HL-60/S4 (cell line): ENCODE measurements at regions not wholly inside any gene's neighbourhood (a gene's known extent, or its start where the extent isn't known, plus 50 kb on each side); places are given as distances from the start of the nearest gene placed in this dataset.

ENCODE experiments used
- in situ Hi-C: fragments of 300-500 bp; cut with MboI; formaldehyde crosslinking; loops from 2 replicates; pipeline ENCODE4 v1.14.3; 2022; ENCODE audit warnings: low sequenced_read_pairs

DNA sequence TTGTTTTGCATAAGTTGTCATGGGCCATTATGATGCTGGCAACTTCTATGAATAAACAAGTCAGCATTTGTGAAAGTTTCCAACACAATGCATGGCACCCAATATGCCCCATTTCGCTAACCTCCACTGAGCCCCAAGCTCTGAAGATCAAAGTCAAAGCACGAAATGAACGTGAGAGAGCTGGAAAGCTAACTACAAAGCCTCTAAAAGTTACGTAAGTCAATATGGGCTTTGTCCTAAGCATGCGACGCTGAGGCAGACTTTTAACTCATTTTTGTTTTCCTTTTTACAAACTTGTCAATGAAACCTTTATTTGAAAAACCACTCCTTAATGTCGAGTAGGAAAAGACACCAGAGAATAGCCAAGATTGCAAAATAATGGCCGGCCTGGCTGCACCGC is 131.6 kb upstream of the NUDT7 start:
- in situ Hi-C loops: no loop called here

DNA sequence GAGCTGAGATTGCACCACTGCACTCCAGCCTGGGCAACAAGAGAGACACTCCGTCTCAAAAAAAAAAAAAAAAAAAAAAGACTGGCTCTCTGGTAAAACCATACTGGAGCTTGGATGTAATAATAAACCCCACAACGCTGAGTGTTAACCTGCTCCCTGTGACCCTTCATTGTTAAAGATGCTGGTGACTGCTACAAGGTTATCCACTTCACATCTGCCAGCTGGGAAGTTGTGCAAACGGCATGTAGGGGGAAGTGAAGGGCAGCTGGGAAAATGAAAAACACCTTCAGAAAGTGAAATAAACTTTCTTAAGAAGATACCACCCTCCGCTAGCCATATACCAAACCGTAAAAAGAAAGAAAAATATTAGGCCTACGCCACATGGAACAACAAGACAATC is 131.0 kb upstream of the NUDT7 start:
- in situ Hi-C loops: no loop called here

DNA sequence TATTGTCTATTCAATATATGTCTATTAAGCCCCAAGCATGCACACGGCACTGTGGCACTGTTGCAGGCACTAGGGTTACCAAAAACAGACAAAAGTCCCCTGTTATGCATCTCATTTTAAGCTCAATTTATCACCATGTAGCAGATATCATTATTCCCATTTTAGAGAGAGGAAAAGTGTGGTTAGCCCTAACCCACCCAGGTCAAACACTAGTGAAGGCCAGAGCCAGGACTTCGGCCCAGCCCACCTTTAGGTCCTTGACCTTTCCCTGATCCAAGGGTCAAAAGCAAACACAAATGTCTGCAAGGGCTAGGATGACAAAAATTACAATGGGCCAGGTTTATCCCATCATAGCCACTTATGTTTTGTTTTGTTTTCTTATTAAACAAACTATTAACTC is 130.3 kb upstream of the NUDT7 start:
- in situ Hi-C loops: no loop called here

DNA sequence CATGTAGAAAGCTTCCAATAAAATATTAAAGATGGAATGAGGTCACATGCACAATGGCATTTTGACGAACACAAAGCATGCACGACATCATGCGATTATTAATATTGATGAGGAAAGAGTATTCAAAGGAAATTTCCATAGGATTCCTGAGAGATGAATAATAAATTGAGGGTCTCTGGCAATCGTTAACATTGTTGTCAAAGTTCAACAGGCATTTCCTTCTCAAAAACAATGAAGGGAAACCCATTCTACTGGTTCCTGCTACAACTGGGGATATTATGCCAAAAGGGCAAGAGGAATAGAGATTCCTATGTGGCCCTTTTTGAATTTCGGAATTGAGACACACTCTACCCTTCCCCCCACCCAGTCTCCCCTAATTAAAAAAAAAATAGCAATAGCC is 128.3 kb upstream of the NUDT7 start:
- in situ Hi-C loops: no loop called here

DNA sequence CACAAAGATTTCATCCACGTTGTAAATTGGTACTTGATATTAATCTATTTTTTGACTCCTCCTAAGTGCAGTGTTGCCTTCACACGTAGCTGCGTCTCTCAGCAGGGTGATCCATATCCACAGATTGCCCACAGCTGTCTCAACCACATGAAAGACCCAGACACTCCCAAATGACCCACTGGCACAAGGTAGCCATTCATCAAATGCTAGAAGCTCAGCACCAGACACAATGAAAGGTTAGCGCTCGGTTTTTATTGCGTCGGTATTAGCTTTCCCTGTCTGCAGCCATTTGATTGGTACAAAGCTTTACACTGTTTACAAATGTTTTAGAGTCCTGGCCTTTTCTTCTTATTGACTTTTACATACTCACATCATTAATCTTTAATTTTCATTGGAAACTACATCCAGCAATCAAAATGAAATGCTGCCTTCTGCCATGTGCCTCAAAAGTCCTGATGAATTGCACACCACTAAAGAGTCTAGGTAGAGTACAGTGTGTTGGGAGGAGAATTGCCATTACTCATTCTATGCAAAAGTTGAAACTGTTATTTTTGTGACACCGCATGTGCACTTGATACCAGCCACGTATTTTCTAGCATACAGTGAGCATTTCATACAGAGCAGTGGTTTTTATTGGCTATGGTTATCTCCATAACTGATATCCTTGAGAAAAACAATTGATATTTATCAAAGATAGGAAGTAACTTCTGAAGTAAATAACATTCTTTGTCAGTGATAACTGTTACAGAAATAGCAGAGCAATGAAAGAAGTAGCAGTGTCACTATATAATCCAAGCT is 127.3 kb upstream of the NUDT7 start:
- in situ Hi-C loops: no loop called here

DNA sequence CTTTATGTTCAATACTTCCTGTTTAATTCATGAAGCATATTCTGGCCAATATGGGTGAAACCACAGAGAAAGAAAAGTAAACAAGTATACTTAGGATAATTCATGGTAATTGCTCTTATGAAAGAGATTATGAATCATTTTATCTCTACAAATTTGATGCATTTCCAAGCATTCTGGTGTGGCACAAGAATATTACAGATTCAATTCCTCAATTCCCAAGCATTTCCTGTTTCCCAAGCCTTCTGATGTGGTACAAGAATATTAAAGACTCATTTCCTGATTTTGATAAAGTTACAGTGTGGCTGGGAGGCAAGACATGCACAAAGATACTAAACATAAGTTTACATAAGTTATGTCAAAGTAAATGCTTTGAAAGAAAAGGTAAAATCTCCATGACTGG is 126.1 kb upstream of the NUDT7 start:
- in situ Hi-C loops: no loop called here

DNA sequence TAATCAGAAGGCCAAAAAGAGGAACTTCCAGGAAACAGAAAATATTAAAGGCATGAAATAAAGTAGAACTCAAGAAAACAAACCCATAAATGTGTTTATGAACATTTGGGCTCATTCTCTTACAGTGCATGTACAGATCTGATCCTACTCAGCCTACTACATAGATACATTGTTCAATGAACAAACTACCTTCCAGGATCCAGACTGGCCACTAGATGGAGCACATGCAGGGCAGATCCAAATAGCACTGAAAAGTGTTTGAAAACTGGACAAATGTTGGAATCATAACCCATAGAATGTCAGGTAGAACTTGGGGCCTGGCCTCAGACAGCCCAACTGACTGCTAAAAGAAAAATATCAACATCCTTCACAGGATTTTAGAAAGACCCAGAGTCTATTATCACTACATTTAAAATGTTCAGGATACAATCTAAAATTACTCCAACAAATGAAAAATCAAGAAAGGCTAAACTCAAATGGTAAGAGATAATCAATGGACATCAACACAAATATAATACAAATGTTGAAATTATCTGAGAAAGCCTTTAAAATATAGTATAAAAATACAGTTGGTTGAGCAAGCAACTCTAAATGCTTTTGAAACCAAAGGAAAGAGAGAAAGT is 122.4 kb upstream of the NUDT7 start:
- in situ Hi-C loops: no loop called here

DNA sequence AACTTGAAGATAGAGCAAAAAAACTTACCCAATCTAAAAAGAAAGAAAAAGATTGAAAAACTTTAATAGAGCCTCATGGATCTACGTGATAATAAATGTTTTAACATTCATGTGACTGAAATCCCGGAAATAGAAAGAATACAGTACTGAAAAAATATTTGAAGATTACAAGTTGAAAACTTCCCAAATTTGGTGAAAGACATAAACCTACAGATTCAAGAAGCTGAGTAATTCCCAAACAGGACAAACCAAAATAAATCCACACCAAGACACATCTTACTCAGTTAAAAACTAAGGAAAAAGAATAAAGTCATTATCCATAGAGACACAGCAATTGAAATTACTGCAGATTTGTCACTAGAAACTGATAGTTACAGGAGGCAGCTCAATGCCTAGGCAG is 121.8 kb upstream of the NUDT7 start:
- in situ Hi-C loops: no loop called here

DNA sequence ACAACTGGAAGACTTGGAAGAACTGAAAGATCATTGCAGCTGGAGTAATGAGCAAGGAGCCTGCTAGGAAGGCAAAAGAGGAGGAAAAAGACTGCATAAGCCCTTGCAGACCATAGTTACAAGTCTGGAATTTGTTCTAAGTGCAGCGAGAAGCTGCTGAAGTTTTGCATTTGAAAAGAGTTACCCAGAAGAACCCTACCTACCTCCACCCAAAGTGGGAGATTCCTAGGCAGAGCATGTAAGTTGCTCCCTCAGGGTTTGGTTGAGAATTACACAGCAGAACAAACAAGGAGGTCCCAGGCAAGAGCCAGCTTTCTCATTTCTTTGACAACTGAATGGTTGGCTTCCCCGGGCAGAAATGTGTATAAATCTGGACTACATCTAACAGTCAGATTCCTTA is 118.7 kb upstream of the NUDT7 start:
- in situ Hi-C loops: no loop called here

DNA sequence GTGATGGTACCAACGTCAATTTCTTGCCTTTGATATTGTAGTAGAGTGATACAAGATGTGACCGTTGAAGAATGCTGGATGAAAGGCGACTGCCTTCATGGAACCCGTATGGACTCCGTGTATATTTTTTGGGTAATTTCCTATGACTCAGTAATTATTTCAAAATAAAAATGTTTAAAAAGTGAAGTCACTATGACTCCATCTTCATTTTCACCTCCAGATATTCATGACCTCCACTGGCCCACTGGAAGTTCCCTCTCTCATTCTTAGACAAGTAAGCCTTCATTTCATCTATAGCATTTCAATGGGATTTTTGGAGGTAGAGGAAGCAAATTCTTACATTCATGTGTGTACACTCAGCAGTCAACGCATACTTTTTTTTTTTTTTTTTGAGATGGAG is 111.8 kb upstream of the NUDT7 start:
- in situ Hi-C loops: no loop called here

DNA sequence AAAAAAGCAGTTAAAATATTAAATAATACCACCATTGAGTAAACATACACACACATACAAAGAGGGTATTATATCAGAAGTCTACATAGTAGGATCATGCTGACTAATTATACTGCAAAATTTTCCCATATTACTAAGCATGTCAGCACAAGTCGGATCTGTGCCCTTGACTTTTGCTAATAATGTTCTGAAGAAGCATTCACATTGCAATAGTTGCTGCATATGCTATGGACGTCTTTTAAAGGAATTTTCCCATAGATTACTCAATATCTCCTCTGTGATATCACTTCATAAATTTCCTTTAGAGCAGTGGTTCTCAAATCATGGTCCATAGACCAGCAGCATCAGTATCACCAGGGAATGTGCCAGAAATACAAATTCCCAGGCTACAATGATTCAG is 110.9 kb upstream of the NUDT7 start:
- in situ Hi-C loops: no loop called here

DNA sequence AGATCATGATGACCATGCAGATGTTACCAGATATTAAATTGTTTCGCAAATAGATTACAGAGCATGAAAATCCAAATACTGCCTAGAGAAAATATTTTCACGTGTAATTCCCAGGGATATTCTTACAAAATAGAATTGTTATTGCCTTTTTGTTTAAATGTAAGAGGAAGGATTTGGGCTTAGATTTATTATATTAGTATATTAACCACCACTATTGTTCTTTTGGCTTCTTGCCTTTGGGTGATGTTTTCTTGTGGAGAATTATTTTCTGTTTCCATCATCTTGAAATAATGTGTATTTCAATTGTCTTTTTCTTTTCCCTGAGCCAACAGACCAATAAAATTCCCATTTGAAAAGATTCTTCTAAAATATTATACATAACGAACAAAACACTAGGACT is 109.7 kb upstream of the NUDT7 start:
- in situ Hi-C loops: no loop called here

DNA sequence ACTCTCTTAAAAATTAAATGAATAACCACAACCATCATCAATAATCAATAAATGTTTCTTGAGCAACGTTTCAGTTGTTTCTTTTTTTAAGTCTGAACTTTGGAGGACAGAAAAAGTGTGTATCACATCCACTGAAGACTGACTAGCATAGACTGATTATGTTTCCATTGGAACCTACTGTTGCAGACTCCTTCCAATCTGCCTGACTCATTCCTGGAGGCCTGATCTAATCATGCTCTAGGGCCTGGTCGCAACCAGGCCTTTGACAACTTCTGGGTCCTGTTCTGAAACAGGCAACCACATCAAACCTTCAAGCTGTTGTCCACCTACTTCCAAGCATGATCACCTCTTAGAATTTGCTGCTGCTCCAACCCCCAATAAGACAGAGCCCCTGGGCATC is 109.2 kb upstream of the NUDT7 start:
- in situ Hi-C loops: no loop called here

DNA sequence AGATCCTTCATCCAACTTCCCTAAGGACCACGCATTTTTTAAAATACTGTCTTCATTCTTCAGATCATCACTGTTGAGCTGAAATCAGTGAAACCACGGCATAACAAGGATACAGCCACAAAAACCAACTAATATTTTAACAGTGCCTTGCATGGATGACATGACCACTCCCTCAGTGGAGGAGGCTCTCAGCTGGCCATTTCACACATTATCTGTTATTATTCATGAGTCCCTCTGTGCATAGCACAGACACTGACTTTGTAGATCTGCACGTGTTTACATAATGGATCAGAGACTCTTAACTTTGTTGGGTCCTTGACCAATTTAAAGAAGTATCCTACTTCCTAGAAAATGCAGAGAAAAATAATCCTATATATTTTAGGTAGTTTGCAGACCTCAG is 104.8 kb upstream of the NUDT7 start:
- in situ Hi-C loops: no loop called here

DNA sequence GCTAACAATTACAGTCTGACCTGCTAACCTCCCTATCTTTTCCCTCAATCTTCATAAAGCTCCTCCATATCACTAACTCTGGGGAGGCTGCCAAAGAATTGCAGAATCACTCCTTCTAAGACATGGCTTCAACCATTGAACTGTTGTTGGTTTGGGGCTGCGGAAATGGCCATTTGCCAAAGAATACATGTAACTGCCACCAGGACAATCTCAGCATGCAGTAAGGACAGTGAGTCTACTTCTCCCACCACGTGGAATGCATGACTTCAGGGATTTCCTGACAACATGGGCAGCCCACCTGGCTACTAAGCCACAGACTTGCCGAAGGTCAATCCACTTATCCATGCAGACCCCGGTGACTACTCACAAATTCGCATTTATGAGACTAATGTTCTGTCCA is 104.3 kb upstream of the NUDT7 start:
- in situ Hi-C loops: no loop called here

DNA sequence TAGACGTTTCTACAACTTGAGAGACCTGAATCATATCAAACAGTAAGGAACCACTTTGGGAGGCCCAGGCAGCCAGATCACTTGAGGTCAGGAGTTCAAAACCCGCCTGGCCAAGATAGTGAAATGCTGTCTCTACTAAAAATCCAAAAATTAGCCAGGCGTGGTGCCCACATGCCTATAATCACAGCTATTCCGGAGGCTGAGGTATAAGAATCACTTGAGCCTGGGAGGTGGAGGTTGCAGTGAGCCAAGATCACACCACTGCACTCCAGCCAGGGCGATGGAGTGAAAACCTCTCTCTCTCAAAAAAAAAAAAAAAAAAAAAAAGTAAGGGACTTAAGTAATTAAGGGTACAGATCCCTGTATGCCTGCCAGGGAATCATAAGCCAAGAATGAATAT is 103.4 kb upstream of the NUDT7 start:
- in situ Hi-C loops: no loop called here

DNA sequence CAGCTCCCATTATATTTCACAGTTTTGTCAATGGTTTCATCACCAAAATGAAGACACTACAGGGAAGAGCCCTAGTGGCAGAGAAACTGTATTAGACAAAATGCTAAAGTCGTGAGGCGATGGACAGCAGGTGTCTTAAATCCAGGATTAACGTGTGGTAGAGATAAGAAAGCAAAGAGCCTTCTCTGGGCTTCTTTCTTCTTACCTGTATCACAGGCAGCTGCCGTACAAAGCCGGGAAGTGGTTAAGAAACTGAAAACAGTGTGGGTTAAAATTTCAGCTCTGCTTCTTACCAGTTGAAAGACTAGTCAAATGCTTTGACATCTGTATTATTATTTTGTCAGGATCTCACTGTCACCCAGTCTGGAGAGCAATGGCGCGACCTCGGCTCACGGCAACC is 98.2 kb upstream of the NUDT7 start:
- in situ Hi-C loops: no loop called here

DNA sequence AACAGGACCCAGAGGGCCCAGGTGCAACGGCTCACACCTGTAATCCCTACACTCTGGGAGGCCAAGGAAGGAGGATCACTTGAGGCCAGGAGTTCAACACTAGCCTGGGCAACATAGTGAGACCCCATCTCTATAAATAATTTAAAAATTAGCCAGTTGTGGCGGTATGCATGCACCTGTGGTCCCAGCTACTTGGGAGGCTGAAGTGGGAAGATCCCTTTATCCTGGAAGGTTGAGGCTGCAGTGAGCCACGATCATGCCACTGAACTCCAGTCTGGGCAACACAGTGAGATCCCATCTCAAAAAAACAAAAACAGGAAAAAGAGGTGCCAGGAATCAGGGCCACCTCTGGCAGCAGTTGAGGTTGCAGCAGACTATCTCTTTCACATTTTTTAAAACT is 85.7 kb upstream of the NUDT7 start:
- in situ Hi-C loops: no loop called here

DNA sequence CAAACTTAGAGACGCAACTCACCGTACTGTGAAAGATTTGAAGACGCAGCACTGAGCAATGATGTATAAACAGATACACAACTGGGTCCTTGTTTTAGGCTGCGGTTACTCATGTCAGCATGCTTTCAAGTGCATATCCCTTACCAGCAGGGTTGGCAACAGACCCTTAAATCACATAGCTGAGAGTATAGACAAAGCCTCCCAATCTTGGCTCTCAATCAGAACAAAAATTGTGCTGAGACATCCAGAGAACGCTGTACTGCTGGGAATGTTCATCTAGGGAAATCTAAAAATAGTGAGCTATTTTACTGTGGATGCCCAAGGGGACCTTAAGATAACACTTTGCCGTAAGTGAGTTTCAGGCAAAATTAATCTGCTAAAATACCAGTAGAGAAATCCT is 84.4 kb upstream of the NUDT7 start:
- in situ Hi-C loops: no loop called here

DNA sequence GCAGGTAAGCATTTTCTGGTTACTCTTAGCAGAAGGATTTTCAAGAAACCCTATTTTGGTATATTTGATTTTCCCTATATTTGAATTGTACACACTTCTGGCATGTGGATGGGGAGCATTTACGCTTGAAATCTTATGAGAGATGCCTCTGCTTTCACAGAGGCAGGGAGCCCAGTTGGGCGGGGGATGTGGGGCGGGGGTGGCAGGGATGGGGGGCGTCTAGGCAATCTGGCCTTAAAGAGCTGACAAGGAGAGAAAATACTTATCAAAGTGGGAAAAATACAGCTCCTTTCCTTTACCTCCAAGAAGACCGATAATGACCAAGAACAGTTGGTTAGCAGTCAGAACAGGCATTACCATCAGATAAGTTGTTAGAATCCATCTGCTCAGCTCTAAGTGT is 79.1 kb upstream of the NUDT7 start:
- in situ Hi-C loops: no loop called here

DNA sequence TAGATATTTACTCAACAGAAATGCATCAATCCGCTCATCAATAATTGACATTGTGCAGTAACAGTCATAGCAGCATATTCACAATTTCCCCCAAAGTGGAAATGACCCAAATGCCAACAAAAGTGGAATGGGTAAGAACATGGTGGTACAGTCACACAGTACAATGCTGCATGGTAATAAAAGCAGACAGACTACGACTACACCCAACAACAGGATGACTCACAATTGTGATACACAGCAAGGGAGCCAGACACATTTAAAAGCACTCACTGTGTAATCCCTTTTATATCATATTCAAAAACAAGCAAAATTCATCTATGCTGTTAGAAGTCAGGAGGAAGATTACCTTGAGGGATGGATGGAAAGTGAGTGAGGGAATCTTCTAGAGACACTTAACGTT is 76.5 kb upstream of the NUDT7 start:
- in situ Hi-C loops: no loop called here

DNA sequence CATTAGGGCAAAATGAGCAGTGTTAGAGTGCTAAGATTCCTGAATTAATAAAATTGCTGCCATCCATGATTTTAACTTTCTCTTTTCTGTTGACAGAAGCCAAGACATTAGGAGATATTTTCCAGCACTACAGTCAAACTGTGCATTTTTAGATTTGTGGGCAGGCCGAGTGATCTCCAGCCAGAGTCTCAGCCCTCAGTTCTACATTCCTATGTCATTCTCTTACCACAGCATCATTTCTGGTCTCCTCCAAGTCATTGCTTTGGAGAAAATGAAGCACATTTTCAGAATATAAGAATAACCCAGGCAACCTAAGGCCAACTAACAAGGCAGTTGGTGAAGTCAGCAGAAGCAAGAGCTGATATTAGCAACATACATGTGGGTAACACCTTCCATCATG is 74.6 kb upstream of the NUDT7 start:
- in situ Hi-C loops: no loop called here

DNA sequence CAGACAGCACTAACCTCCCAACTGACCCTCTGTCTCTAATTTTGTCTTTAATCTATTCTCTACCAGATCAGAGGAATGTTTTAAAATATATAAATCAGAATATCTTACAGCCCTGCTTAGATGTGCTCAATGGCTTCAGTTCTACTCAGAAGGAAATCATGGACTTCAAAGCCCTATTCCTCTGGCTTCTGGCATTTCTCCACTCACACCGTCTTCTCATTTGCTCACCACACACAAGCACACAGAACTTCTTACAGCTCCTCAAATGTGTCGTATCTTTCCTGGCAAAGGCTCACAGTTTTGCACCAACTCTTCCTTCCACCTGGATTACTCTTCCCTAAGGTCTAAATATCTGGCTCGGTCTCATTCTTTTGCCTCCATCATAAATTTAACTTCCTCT is 71.6 kb upstream of the NUDT7 start:
- in situ Hi-C loops: no loop called here
